Frontal cortex (tissue), 3 donors: ENCODE measurements at regions not wholly inside any gene's neighbourhood (a gene's known extent, or its start where the extent isn't known, plus 50 kb on each side); places are given as distances from the start of the nearest gene placed in this dataset.

Experiments
- DNase-seq, 2 donors: peaks; one replicate each; pipeline ENCODE4 v3.0.0; 2012; ENCODE audit warnings: low spot score in 2 of 2
- FAIRE-seq: peaks from 2 replicates; lab custom pipeline; 2012; peaks lifted over from hg19 to GRCh38; lab: Jason Lieb, UNC
- donor health status: control.
- donor health status: control.
- donor health status: control.

GRCh38 chr22:49015993-49016908, 811.4 kb downstream of the BRD1 start:
- FAIRE-seq (no peak), DNase-seq (no peak)

DNA sequence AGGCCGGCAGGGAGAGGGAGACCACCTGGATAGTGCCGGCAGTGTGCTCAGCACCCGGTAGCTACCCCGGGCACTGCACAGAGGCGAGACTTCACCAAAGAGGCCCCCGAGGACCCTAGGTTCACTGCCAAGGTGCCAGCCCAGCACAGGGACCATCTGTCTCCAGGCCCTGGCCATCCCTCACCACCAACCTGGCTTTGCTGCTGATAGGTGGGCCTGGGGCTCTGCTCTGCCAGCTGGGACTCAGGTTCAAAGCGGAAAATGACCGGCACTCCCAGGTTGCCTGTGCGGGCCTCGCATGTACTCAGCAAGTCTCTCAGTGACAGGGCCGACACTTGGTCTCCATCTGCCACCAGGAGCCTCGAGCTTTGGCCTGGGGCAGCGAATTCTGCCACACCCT, 812.2 kb downstream of the BRD1 start:
- no peak for FAIRE-seq
- DNase-seq: no peak

GRCh38 chr22:49014227-49015201, 813.2 kb downstream of the BRD1 start:
- no peak for DNase-seq

DNA sequence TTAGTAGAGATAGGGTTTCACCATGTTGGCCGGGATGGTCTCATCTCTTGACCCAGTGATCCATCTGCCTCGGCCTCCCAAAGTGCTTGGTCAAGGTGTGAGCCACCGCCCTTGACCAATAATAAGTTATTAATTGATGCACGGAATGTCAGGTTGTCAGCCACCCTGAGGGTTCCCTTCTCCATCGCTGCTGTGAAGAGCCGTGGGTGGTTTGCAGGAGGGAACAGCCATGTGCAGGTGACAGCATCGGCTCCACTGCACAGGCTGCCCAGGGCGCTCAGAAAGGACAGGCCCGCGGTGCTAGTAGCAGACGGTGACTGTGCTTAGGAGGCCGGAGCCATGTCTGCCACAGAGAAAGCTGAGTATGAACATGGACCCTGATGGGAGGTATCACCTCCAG, 814.0 kb downstream of the BRD1 start:
- FAIRE-seq: no peak
- DNase-seq: no peak

More at GRCh38 chr22:49014227-49015201, 813.2 kb downstream of the BRD1 start:
- no peak for FAIRE-seq

DNA sequence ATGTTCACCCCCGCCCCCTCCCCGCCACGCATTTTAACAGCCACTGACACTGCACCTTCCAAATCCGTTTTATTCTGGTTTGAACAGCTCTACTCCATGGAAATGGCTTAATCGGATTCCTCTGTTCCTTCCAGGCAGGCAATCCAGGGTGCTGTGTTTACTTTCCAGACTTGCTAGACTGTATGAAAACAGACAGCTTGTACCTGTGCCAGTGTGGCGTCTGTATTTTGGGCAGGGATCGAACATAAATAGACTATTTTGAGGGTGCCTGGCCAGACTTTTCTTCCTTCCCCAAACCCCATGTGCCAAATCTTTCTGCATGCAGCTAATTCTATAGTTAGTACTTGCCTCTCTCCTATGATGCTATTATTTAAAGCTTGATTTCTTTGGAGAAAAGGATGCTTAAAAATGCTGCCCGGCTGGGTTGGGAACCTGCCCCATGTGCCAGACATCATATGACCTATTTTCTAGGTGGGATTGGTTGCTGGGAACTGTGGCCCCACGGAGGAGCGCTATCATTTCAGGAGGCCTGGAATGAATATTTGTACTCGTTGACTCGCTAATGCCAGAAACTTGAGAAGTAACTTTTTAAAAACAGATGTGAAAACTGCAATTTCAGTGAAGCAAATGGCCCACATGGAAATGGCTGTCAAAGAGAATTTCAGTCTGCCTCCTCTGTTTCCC, 814.8 kb downstream of the BRD1 start:
- FAIRE-seq: no peak
- no peak for DNase-seq

- no peak for FAIRE-seq
- no peak for DNase-seq
These were observed 815.7 kb downstream of the BRD1 start for GRCh38 chr22:49011769-49012648.

DNA sequence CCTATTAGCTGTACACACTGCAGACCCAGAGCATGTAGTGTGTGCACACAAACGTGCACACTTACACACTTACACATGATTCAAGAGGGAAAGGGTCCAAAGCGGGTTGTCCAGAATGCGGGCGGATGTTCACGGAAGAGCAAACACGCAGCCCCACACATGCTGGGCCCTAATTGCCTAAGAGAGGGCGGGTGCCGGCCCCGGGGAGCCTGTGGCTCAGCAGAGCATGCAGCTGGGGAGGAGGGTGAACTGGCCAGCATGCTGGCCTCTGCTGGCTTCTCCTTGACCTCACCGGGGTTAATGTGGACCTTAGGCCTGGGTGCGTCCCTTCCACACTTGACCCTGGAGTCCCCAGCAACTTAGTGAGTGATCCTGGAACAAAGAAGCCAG, 816.3 kb downstream of the BRD1 start:
- DNase-seq (no peak), FAIRE-seq (no peak)

- no peak for FAIRE-seq
- DNase-seq: no peak
These were observed 816.8 kb downstream of the BRD1 start for GRCh38 chr22:49010901-49011300.

- FAIRE-seq: no peak
- DNase-seq: no peak
These were observed 817.4 kb downstream of the BRD1 start for GRCh38 chr22:49010070-49010863.

- DNase-seq (no peak), FAIRE-seq (no peak)
These were observed 818.2 kb downstream of the BRD1 start for GRCh38 chr22:49009359-49010063.

- FAIRE-seq (no peak), DNase-seq (no peak)
These were observed 818.9 kb downstream of the BRD1 start for GRCh38 chr22:49008682-49009235.

GRCh38 chr22:49007013-49007653, 820.5 kb downstream of the BRD1 start:
- DNase-seq (no peak), FAIRE-seq (no peak)

- FAIRE-seq (no peak), DNase-seq (no peak)
These were observed 821.3 kb downstream of the BRD1 start for GRCh38 chr22:49006207-49007012.

GRCh38 chr22:49005557-49005956, 822.1 kb downstream of the BRD1 start:
- FAIRE-seq: no peak

DNA sequence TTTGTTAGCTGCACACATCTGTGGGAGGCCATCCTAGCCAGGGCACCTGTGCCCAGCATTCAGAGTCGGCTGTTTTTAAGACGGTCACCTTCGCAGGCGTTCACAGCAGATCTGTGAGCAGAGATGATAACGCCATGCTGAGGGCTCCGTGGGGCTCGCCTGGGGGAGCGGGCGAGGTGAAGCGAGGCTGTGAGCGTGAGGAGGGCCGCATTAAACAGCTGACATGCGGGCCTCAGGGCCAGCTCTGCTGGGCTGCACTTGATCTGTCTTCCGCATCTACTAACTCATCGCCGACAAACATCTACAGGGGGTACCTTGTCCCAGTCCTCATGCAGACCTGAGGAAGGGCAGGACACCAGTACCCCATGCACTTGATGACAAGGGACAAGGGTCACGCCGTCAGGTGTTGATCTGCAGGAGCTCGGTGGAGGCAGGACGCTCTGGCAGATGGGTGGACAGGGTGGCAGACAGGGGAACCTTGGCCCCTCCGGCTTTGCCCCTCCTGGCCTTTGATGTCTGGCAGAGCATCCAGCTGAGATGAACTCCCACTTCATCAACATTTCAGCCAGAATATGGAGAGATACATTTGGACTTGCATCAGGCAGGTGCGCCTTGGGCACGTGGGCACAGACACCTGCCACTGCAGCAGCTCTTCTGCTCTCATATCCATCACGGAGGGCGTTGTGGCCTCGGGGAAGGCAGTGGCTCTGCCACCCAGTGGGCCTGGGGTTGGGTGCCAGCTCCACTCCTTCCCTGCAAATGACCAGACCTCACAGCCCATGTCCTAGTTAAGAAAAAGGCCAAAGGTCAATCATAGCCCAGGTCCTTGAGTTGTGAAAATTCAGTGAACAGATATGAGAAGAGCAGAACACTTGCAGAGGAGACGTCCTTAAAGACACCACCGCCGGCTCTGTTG, 822.9 kb downstream of the BRD1 start:
- no peak for DNase-seq
- FAIRE-seq: no peak

More at GRCh38 chr22:49005557-49005956, 822.1 kb downstream of the BRD1 start:
- DNase-seq: no peak
